WI38 (cell line): ENCODE measurements at regions not wholly inside any gene's neighbourhood (a gene's known extent, or its start where the extent isn't known, plus 50 kb on each side); places are given as distances from the start of the nearest gene placed in this dataset.

Experiments
- H3K4me3 ChIP-seq: 2 replicates; pipeline ENCODE4 v1.5.1; 2011; ENCODE audit warnings: low read depth, mild to moderate bottlenecking, control low read depth, low read length
- TF ChIP-seq, protein P1 (sequence below): IDR thresholded peaks from 2 replicates; pipeline ENCODE4 v1.5.1; 2012; ENCODE audit warnings: low read depth, mild to moderate bottlenecking, control low read depth, low read length

DNA sequence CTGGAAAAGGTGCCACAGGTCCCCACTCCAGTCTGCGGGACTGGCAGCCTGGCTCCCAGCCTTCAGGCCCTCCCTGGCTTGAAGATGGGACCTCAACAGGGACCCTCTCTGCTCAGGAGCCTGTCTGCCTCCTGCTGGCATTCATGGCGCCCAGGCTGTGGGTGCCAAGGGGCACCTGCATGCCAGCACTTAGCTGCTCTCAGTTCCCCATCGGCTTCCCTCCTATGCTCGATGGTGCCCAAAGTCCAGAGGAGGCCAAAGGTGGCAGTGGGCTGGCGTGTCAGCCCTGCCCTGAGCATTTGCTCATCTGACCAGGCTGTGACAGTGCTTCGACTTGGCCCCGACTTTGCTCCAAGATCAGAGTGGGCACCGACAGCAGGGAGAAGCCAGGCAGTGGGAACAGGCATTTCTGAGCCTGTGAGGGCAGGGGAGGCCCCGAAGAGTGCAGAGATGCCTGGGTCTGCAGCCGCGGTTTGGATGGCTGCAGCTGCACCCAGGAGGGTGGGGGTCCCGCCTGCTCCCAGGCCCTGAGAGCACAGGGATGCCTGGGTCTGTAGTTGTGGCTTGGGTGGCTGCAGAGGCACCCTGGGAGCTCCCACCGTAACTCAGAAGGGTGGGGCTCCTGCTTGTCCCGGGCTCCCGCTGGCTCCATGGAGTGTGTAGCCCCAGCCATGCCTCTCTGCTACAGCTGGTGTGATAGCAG is 463.6 kb downstream of the TBC1D22A start:
- TF ChIP-seq, protein P1, sequence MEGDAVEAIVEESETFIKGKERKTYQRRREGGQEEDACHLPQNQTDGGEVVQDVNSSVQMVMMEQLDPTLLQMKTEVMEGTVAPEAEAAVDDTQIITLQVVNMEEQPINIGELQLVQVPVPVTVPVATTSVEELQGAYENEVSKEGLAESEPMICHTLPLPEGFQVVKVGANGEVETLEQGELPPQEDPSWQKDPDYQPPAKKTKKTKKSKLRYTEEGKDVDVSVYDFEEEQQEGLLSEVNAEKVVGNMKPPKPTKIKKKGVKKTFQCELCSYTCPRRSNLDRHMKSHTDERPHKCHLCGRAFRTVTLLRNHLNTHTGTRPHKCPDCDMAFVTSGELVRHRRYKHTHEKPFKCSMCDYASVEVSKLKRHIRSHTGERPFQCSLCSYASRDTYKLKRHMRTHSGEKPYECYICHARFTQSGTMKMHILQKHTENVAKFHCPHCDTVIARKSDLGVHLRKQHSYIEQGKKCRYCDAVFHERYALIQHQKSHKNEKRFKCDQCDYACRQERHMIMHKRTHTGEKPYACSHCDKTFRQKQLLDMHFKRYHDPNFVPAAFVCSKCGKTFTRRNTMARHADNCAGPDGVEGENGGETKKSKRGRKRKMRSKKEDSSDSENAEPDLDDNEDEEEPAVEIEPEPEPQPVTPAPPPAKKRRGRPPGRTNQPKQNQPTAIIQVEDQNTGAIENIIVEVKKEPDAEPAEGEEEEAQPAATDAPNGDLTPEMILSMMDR: no peak
- H3K4me3 ChIP-seq: no peak overlapping the region

DNA sequence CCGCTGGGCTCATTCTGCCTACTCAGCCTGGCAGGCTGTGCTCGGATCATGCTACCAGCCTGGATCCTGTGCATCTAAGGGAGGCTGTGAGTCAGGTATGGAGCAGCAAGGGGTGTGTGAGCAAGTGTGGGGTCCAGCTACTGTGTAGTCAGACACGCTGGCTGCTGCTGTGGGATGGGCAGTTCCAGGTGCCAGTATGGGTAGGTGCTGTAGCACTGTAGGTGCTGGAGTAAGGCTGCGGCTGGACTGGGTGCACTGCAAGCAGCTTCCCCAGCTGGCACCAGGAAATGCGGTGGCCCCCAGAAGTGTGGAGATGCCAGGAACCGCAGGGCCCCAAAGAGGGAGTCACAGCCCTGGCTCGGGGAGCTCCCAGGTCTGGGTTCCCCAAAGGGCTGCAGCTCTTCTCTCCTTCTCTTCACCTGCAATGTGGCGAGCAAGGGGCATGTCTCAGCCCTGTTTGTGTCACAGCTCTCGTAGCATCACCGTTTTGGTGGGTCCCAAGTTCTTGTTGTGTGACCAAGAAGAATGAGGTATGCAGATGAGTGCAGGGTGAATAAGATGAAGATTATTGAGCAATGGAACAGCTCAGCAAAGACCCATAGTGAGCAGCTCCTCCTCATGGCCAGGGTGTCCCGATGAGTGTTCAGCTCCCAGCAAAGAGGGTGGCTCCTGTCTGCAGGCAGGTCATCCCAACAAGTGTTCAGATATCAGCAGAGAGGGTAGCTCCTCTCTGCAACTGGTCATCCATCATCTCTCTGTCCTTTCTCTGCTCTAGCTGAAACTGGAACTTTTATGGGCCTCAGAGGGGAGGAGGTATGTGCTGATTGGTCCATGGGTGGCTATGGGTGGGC is 462.9 kb downstream of the TBC1D22A start:
- no peak overlapping the region for H3K4me3 ChIP-seq
- TF ChIP-seq, protein P1: no peak
